ENCODE measurements at regions not wholly inside any gene's neighbourhood (a gene's known extent, or its start where the extent isn't known, plus 50 kb on each side); places are given as distances from the start of the nearest gene placed in this dataset.

DNA sequence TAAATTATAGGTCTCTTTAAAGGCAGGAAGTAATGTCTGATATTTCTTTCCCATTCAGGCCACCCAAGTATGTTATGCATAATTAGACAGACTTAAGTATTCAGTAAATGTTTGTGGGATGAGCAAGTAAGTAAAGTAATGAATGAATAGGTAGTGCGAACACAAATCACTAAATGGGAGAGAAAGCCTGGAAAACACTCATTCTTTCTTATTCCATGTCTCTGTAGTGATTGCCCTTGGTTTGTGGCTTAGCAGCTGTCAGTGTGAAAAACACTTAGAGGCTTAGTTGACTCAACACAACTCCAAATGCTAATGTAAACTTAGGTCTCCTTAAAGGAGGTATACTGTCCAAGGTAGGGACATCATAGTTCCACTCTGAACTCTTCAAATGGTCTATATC, 182.5 kb downstream of the ZC3H11B start:
- H3K27me3 ChIP-seq (ENCODE audit: low read length): no peaks in the 10 kb centered on the region
- H3K4me1 ChIP-seq (ENCODE audit: insufficient read depth, low read length): peaks cover 15% of the 10 kb centered on the region
- H3K36me3 ChIP-seq (ENCODE audit: low read depth, low read length): no peaks in the 10 kb centered on the region
- no peak for TF ChIP-seq CTCF (conservative IDR thresholded peaks at IDR 0.05; ENCODE audit: low read depth, low read length)
- no peak for TF ChIP-seq EZH2 (IDR thresholded peaks at IDR 0.05; ENCODE audit: low read length, unreplicated experiment)
- no peak for TF ChIP-seq EZH2phosphoT487 (IDR thresholded peaks at IDR 0.05; ENCODE audit: borderline replicate concordance, low read length)
- H3F3A ChIP-seq (ENCODE audit: low read length, unreplicated experiment): no peaks in the 10 kb centered on the region
- no peaks in the 10 kb centered on the region for H3K79me2 ChIP-seq (ENCODE audit: low read length)
- H3K27ac ChIP-seq (ENCODE audit: low read length): no peak overlapping the region
- H3K9me2 ChIP-seq (replicated peaks; ENCODE audit: low read length): no peaks in the 10 kb centered on the region
- intact Hi-C loops (cut with micrococcal nuclease): no loop called here
- H2AFZ ChIP-seq (ENCODE audit: low read length): no peak overlapping the region
- no TSS peak for BruUV-seq (replicated peaks)
- no peak for ATAC-seq
- H3K4me3 ChIP-seq (ENCODE audit: low read length): no peak overlapping the region
- H4K20me1 ChIP-seq (ENCODE audit: low read length): no peaks in the 10 kb centered on the region
- no peak overlapping the region for H3K4me2 ChIP-seq (ENCODE audit: low read length)
- no peak overlapping the region for H3K9ac ChIP-seq (ENCODE audit: low read length)
- no peak for DNase-seq
- ChIA-PET POLR2A (ENCODE audit: unreplicated experiment) (interaction anchor here (0.6 kb wide), 1 partner anchor 223 kb away, joined by 8 read pairs; no protein-coding TSS in a partner anchor), CTCF (interaction anchor here (0.6 to 1.0 kb wide), 2 partner anchors 230 to 280 kb away, joined by 3 to 5 read pairs; no protein-coding TSS in a partner anchor)
- H3K9me3 ChIP-seq (ENCODE audit: low read length): no peaks in the 10 kb centered on the region

- Histone ChIP-seq H2AFZ (ENCODE audit: low read length) (no peak overlapping the region), H3K9me3 (ENCODE audit: low read length) (no peaks in the 10 kb centered on the region), H3K4me1 (ENCODE audit: insufficient read depth, low read length) (peaks cover 15% of the 10 kb centered on the region), H3K27ac (ENCODE audit: low read length) (no peak overlapping the region), H3K36me3 (ENCODE audit: low read depth, low read length) (no peaks in the 10 kb centered on the region), H3K9ac (ENCODE audit: low read length) (no peak overlapping the region), H3K27me3 (ENCODE audit: low read length) (no peaks in the 10 kb centered on the region), H4K20me1 (ENCODE audit: low read length) (no peaks in the 10 kb centered on the region), H3F3A (ENCODE audit: low read length, unreplicated experiment) (no peaks in the 10 kb centered on the region), H3K9me2 (replicated peaks; ENCODE audit: low read length) (no peaks in the 10 kb centered on the region), H3K4me2 (ENCODE audit: low read length) (no peak overlapping the region), H3K4me3 (ENCODE audit: low read length) (no peak overlapping the region), H3K79me2 (ENCODE audit: low read length) (no peaks in the 10 kb centered on the region)
- intact Hi-C loops (cut with micrococcal nuclease): no loop called here
- CTCF ChIA-PET: no interaction called here
- no TSS peak for BruUV-seq (replicated peaks)
- no peak for TF ChIP-seq EZH2phosphoT487 (IDR thresholded peaks at IDR 0.05; ENCODE audit: borderline replicate concordance, low read length)
- no peak for TF ChIP-seq CTCF (conservative IDR thresholded peaks at IDR 0.05; ENCODE audit: low read depth, low read length)
- DNase-seq (no peak), ATAC-seq (no peak)
- POLR2A ChIA-PET (ENCODE audit: unreplicated experiment): no interaction called here
These were observed 184.3 kb downstream of the ZC3H11B start for GRCh38 chr1:219428651-219429050.

DNA sequence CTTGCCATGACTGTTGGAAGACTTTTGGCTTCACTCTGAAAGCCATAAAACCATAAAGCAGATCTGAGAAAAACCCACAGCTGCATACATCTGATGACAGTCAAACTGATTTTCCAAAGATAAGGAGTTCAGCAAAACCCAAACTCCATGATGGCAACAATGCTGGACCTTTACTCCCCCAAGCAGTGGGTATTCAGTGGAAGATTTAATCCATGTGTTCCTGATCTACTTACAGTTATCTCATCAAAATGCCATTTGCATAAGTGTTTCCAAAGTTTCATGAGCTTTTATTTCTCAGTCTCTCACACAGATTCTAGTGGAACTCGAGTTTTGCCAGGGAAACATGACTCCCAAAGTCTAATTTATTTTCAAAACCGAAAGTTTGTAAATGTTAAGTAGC, 184.9 kb downstream of the ZC3H11B start:
- H3K9me2 ChIP-seq (replicated peaks; ENCODE audit: low read length): no peaks in the 10 kb centered on the region
- intact Hi-C loops (cut with micrococcal nuclease): no loop called here
- H4K20me1 ChIP-seq (ENCODE audit: low read length): no peaks in the 10 kb centered on the region
- no peaks in the 10 kb centered on the region for H3K9me3 ChIP-seq (ENCODE audit: low read length)
- ChIA-PET CTCF (interaction anchor here (0.6 kb wide), 1 partner anchor 15 kb away, joined by 3 read pairs; no protein-coding TSS in a partner anchor), POLR2A (ENCODE audit: unreplicated experiment) (no interaction called here)
- H2AFZ ChIP-seq (ENCODE audit: low read length): no peak overlapping the region
- H3F3A ChIP-seq (ENCODE audit: low read length, unreplicated experiment): no peaks in the 10 kb centered on the region
- H3K79me2 ChIP-seq (ENCODE audit: low read length): no peaks in the 10 kb centered on the region
- no peak overlapping the region for H3K4me3 ChIP-seq (ENCODE audit: low read length)
- H3K4me2 ChIP-seq (ENCODE audit: low read length): no peak overlapping the region
- TF ChIP-seq CTCF (conservative IDR thresholded peaks at IDR 0.05; ENCODE audit: low read depth, low read length) (no peak), EZH2phosphoT487 (IDR thresholded peaks at IDR 0.05; ENCODE audit: borderline replicate concordance, low read length) (no peak), EZH2 (IDR thresholded peaks at IDR 0.05; ENCODE audit: low read length, unreplicated experiment) (no peak)
- peaks cover 22% of the 10 kb centered on the region for H3K4me1 ChIP-seq (ENCODE audit: insufficient read depth, low read length)
- DNase-seq (no peak), ATAC-seq (no peak)
- H3K9ac ChIP-seq (ENCODE audit: low read length): no peak overlapping the region
- no peak overlapping the region for H3K27ac ChIP-seq (ENCODE audit: low read length)
- no peaks in the 10 kb centered on the region for H3K36me3 ChIP-seq (ENCODE audit: low read depth, low read length)
- BruUV-seq (replicated peaks): no TSS peak
- H3K27me3 ChIP-seq (ENCODE audit: low read length): no peaks in the 10 kb centered on the region

Data from PC-3 (cell line).